ELR (cell line): ENCODE measurements at regions not wholly inside any gene's neighbourhood (a gene's known extent, or its start where the extent isn't known, plus 50 kb on each side); places are given as distances from the start of the nearest gene placed in this dataset.

Experiments used
- DNase-seq: peaks from one replicate; pipeline ENCODE4 v3.0.0-alpha.2; 2015; ENCODE audit warnings: low read depth

DNA sequence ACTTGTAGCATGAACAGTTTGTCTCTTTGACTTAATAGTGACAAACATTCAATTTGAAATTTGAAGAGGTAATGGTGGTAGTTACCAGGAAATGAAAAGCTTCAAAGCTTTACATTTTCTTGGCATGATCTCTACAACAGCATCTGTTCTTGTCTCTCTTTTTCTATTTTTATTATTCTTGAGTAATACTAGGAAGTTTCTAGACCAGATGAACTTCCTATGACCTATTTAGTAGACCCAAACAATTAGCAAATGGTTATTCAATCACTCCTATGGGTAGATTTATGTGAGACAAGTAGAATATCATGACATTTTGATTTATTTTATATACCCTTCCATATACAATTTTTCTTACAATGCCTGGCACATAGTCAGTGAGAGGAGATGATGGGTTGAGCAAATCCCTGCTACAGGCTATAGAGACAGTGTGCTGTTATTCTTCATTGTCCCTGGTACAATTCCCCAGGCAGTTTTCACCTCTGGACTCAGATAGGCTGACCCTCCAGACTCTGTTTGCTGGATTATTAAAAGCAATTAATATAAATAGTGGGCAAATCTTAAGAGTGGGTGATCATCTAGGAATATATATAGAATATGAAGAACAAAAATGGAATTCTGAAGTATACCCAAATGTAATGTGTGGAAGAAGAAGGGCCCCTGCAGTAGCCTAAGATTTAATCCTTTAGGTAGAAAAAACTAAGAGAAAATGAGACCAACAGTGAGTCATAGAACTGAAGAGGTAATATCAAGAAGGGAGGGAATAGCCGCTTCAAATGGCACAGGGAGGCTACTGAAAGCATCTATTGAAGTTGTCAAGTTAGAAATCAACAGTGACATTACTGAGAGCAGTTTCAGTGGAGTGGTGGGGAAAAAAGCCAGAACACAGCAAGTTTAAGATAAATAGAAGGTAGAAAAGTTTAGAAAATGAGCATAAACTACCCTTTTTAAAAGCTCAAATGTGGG, 512.0 kb downstream of the FOXG1 start:
- DNase-seq = no peak

DNA sequence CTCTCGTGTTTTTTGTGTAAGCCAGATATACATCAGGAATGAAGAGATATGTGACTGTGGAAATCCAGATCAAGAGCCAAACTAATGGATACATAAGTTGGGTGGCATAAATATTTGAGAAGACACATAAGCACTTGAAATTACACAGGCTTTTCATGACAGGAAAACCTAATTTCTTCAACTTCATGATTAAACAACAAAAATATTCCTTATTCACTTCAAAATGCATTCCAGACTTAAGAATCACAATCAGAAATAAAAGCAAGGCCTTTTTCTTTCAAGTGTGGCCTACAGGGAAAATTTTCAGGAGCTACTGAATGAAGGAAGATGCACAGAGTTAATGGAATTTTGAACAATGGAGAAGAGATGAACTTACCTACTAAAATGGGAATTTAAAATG, 515.6 kb downstream of the FOXG1 start:
- peak; percentile 62 for DNase-seq

DNA sequence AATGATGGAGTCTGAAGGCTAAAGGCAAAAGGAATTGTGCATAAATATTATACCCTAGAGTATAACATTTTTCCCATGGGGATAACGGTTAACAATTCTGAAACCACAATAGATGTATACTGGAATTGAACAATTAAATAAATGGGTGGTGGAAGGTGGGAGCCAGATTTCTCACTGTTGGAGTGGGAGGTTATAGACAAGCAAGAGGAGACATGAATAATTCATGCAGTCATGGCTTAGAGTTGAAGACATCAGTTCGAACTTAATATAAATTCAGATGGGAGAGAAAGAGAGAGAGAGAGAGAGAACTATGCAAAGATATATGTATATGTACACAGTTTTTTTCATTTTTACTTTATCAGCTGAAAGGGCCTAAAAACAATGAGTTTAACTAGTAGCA, 523.9 kb downstream of the FOXG1 start:
- DNase-seq = no peak

DNA sequence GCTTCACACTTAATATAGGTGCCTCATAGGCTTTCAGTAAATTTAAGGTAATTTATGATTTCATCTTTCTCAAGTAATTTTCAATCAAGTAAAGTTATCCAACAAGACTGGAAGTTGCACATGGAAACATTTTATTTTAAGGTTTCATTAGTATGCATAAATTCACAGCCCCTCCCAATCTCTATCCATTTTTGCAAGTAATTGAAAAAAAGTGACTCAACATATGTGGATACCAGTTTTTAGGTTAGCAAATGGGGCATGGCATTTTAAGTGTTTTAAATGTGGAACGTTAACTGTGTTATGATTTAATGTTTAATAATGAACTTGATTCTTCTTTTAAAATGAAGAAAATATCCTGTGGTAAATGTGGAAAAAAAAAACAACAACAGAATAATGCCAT, 532.8 kb downstream of the FOXG1 start:
- no peak for DNase-seq

DNA sequence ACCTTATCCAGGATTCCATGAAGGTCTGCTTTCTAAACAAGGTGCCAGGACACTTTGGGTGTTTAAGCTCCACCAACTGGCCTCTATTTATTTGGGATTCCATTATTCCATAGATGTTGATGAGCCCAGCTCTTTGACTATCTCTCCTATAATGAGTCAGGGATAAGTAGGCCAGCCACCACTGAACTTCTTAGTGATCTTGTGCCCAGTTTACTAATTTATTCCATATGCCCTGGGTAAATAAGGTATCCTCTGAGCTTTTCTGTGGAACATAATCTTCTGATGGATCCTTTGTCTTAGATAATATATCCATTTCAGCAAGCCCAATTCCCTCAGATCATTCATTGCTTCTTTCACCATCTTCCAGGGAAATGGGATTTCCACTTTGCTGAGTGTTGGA, 535.0 kb downstream of the FOXG1 start:
- DNase-seq = no peak

DNA sequence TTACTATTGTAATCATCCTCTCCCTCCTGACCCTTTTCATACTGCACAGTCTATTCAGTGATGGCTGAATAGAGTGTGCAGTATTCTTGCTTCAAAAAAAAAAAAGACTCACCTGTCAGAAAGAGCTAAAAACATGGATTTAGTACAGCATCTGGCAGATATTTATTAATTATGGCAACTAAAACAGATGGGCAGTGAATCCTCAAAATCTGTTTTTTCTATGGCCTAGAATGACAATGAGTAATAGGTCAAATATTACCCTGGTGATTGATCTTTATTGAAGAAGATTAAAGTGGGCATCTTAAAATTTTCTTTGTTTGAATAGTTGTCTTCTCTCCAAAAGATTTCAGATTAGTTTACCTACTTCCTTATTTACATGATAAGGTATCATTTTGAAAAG, 543.6 kb downstream of the FOXG1 start:
- peak; percentile 16 for DNase-seq

DNA sequence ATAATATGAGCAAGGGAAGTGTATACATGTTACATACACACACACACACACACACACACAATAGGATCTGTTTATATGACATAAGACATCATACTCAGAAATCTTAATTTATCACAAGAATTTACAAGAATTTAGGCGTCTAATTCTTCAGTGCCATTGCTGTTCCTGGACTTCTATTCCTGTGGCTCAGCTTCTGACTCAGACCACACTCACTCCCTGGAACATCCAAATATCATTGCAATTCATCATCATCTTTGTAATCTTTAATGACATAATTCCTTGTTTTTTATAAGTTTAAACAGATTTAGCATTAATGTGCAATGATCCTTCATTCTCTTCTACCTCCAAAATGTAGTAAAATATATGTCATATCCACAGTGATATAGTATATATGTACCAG, 544.2 kb downstream of the FOXG1 start:
- DNase-seq = peak; percentile 90

DNA sequence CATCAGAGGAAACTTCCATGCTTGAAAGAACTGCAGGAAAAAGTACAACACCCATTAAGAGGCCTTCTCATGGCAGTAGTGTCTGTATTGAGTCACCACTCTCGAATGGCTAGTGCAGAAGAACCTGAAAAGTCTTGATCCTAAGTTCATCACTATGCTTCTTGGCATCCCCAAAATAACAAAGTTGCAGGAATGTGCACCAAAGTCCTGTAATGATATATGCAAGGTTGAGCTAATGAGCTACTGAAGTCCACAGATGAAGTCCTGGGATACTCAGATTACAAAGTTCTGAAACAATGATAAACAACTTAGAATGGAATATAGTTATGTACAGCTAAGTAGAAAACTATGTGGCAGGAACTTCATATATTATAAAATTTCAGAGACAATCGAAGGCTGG, 545.4 kb downstream of the FOXG1 start:
- peak; percentile 20 for DNase-seq

DNA sequence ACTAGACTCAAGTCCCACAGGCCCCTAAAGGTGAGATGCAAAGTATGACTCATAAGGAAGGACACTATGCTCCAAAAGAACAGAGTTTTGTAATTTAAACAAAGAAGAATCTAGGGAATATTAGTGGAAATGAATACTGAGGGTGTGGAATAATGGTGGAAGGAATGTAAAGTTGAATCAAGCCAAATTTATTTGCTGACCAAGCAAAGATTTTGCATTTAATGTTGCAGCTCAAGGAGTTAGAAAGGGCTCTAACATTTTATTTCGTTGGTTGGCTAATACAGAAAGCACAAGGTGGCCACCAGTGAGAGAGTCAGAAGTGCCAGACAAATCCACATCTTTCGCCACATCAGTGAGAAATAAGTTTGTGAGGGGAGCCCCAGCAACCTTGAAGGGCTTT, 550.3 kb downstream of the FOXG1 start:
- DNase-seq = no peak

DNA sequence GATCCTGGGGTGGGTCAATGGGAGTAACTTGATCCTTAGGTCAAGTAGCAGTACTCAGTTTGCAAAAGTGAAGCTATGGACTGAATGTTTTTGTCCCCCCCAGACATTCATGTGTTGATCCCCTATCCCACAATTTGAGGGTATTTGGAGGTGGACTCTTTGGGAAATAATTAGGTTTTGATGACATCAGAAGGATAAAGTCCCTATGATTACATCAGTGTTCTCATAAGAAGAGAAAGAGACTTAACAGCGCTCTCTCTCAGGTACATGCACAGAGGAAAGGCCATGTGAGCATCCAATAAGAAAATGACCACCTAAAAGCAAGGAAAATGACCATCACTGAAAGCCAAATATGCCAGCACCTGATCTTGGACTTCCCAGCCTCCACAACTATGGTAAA, 550.8 kb downstream of the FOXG1 start:
- no peak for DNase-seq

DNA sequence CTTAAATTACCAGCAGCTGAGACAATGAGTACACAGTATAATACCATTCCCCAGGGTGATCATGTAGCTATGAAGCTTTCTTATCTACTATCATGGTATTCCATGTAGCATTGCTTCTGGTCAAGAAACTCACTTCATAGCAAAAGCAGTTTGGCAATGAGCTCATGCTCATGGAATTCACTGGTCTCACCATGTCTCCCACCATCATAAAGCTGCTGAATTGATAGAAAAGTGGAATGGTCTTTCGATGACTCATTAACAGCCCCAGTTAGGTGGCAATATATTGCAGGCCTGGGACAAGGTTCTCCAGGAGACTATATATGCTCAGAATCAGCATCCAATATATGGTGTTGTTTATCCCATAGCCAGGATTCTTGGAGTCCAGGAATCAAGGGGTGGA, 553.7 kb downstream of the FOXG1 start:
- peak; percentile 76 for DNase-seq

DNA sequence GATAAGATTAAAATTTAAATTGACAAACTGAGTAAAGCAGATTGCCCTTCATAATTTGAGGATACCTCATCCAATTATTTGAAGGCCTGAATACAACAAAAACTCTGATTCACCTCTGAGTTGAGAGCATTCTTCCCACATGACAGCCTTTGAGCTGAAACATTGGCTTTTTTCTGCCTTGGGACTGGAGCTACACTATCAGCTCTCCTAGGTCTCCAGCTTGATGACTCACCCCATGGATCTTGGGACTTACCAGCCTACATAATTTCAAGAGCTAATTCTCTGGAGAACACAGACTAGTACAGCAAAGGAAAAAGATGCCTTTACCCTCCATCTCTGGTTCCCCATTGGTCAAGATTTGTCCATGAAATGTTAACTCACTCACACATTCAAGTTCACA, 555.1 kb downstream of the FOXG1 start:
- DNase-seq = peak; percentile 82

DNA sequence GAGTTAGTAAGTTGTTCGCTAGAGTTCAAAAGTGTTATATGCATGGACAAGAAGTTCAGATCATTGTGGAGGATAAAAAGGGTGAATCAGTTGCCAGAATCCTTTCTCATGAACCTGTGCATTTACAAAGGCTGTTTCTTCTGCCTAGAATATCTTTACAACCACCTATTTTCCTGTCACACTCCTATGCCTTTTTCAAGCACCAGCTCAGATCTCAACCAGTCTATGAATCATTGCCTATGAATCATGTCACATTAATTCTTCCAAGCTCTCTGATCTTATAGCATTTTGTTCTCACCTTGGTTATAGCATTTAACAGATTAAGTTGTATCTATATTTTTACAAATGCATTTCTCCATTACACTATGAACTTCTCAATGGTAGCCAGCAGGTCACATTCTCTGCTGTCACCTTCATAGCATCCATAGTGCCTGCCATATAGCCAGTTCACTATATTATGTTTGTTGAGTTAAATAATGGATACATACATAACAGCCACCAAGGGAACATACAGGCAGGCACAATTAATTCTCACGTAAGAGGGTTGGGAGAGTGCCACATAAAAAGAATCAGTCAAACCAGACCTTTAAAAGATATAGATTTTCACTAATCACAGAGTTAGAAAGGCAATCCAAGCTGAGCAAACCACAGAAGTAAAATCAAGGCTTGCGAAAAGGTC, 573.0 kb downstream of the FOXG1 start:
- peak; percentile 72 for DNase-seq

DNA sequence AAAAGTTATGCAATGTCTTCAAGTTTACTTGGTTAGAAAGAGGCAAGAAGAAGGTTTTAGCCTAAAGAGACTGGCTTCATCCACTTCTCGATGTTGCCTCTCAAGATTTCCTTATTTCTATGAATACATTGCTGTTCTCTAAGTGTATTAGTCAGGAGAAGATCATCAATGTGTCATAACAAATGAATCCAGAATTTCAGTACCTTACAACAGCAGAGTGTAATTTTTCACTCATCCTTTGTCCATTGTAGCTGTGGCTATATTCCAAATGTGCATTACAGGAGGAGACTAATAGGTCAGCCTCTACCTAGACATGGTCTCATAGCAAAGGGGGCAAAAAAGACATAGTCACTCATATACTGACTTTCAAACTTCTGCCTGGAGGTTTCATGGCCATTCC, 579.1 kb downstream of the PRKD1 start:
- DNase-seq = peak; percentile 84

DNA sequence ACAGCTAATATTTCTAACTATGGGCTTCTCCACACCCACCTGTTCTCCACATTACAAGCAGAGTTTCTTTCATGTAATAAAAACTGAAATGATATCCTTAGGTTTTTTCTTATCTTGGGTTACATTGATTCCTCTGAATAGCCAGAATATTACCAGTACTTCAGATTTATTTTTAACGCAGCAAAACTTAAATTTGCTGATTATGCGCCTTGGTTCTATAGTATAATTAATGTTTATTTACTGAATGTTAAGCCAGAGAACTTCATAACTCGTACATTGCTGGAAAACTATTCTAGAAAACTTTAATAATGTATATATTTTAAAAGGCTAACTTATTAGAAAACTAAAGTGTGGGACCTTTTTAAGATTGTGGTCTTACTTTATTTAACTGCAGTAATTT, 577.2 kb downstream of the PRKD1 start:
- DNase-seq = no peak

DNA sequence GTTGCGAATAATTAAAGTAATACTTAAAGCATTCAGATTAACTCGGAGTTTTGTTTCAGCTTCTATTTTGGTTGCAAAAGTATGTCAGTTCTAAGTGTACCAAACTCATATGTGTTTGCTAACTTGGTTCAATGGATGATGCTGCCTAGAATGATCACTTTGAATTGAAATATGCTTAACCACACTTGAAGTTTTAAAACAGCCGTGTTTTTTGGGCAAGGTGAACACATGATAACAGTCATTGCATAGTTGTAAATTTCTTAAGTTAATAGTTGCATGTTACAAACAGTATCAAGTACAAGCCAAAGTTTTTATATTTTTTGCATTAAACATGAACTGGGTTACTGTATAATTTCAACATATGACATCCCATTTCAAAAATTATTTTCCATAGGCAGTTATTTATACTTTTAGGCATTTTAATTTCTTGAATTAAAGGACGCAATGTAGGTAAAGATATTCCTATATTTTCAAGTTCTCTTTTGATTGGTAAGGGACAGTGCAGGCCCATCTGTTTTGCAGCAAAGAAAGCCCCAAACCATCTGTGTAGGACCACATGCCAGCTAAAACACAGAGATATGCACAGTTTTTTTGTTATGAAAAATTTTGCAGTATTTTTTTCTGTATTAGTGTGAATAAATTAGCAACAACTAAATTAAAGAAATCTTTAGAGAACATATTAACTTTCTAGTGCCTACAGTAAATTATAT, 575.5 kb downstream of the PRKD1 start:
- DNase-seq = no peak

DNA sequence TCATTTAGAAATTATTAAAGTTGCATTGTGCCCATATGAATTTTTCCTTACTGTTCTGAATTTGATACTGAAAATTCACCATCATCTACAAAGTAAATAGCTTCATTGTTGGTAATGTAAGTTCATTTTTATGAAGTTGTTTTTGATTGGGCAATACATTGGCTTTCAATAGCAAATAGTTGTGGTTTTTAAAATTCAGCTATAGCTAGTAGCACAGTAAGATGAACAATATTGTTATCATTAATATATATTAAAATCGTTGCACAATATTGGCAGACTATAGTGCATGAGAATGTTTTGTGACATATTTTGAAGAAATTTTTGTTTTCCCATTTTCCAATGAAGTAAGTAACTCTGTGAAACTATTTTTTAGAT, 575.0 kb downstream of the PRKD1 start:
- peak; percentile 11 for DNase-seq

DNA sequence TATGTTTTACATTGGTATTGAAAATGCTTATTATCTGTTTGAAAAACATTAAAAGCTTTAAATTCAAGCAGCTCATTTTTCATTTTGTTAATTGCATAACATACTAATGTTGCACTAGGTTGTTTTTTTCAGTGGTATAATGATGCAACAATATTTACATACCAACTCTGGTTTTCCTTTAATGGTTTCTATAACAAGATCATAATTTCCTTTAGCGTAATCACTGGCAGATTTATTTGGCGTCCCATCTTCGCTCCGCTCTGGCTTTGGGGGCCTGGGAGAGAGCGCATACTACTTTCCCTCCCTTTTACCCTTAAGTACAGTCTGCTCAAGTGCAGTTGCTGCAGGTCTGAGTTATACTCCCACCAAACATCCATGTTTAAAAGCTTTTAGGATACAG, 574.1 kb downstream of the PRKD1 start:
- DNase-seq = no peak

DNA sequence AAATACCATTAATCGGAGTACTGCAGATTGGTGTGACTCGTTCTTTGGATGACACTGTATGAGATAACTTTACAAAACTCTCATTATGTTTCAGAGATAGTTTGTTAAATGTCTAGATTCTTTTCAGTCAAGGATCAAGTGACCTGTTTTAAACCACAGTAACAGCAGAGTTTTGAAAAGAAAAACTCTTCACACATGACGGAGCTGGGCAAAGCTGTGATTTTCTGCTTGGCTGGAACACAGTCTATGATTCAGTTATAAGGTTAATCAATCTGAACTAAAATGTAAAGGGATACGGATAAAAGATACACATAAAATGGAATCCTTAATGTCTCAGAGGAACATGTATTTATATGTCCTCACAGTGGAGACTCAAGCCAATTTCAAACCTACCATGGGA, 573.2 kb downstream of the PRKD1 start:
- DNase-seq = peak; percentile 10

DNA sequence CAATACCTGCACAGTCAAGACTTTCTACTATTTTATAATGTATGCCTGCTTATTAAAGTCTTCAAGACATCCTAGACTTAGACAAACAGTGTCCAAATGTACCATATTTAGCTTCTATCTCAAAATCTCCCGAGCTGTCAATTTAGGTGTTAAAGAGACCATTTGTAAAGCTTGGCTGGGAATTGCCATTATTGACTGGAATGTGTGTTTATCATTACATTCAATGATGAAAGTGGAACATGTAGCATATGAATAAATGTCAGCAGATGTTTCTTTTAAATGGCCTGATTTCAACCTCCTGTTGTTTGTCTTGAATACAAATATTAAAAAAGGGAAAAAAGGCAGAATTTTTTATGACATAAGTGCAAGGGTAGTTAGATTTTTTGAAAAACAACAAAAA, 572.3 kb downstream of the PRKD1 start:
- no peak for DNase-seq

DNA sequence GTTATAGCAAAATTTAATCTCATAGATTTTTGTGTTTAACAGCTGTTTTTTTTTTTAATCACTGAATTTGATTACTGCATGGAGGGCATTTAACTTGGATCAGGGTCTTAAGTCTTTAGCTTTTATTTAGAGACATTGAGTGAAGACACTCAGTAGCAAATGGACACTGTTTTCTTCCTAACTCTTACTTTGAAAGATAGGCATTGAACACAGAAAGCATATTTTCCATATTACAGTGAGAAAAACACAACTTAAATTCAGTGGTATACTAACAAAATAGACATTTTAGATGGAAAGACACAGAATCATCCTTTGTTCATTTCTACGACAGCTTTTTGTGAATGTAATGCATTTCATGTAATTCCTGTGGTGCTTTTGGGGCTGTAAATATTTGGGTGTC, 571.8 kb downstream of the PRKD1 start:
- DNase-seq = no peak

DNA sequence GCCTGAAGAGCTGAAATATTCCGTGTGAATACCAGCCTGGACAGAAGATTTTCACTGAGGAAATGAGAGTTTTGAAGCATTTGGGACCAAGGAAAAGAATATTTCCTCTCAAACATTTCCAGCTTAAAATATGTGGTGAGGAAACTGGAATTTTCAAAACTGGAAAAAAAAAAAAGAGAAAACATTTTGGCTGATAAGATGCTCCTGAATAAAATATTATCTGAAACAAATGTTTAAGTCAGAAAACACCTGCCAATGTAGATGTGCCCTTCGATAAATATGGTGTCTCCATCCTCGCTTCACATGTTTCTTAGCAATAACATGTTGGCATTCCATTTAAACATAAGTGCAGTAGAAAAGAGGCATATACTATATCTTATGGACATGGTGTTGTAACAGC, 567.0 kb downstream of the PRKD1 start:
- DNase-seq = no peak

DNA sequence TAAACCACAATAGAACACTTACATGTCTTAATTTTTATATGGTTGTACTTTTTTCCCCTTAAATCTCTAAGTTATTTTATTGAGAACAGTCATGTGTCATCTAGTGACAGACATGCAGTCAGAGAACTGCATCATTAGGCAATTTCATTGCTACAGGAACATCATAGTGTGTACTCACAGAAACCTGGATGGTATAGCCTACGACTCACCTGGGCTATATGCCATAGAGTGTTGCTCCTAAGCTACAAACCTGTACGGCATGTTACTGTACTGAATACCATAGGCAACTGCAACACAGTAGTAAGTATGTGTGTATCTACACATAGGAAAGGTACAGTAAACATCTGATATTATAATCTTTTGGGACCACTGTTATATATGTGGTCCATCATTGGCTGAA, 557.6 kb downstream of the PRKD1 start:
- DNase-seq = no peak
